Stimulated activated CD8-positive, alpha-beta memory T cell treated with anti-CD3 and anti-CD28 coated beads, Interleukin-4, amount 100 ng/mL, for 4 hours (primary cell): ENCODE measurements at regions not wholly inside any gene's neighbourhood (a gene's known extent, or its start where the extent isn't known, plus 50 kb on each side); places are given as distances from the start of the nearest gene placed in this dataset.
"Not testable (repeated sequence)": the region's sequence is repeated elsewhere in the genome, so short reads cannot be mapped to it uniquely, and the experiment has no call there.

Experiments
- DNase-seq, 2 donors: peaks; one replicate each; pipeline ENCODE4 v3.0.0-alpha.2; 2020; ENCODE audit warnings: low read depth in 2 of 2, low spot score in 1 of 2

- no peak for DNase-seq
Measured at GRCh38 chr1:98294127-98294526, 367.4 kb upstream of the SNX7 start.

- DNase-seq = no peak
Measured at GRCh38 chr1:98292994-98293393, 368.5 kb upstream of the SNX7 start.

- DNase-seq = no peak
Measured at GRCh38 chr1:98289311-98289710, 368.5 kb upstream of the DPYD start.

- DNase-seq = no peak
Measured at GRCh38 chr1:98288494-98288893, 367.7 kb upstream of the DPYD start.

- no peak for DNase-seq
Measured at GRCh38 chr1:98287626-98288025, 366.8 kb upstream of the DPYD start.

GRCh38 chr1:98286656-98287055 is 365.8 kb upstream of the DPYD start:
- no peak for DNase-seq

GRCh38 chr1:98285286-98285685 is 364.5 kb upstream of the DPYD start:
- DNase-seq = not testable (repeated sequence)

GRCh38 chr1:98280049-98280448 is 359.2 kb upstream of the DPYD start:
- no peak for DNase-seq

- DNase-seq = no peak
Measured at GRCh38 chr1:98278055-98278454, 357.2 kb upstream of the DPYD start.

- no peak for DNase-seq
Measured at GRCh38 chr1:98277118-98277517, 356.3 kb upstream of the DPYD start.

- no peak for DNase-seq
Measured at GRCh38 chr1:98276514-98276913, 355.7 kb upstream of the DPYD start.

GRCh38 chr1:98268316-98268715 is 347.5 kb upstream of the DPYD start:
- no peak for DNase-seq

GRCh38 chr1:98267423-98267822 is 346.6 kb upstream of the DPYD start:
- DNase-seq = no peak

GRCh38 chr1:98264727-98265126 is 343.9 kb upstream of the DPYD start:
- DNase-seq = no peak

- DNase-seq = no peak
Measured at GRCh38 chr1:98260839-98261238, 340.0 kb upstream of the DPYD start.

- no peak for DNase-seq
Measured at GRCh38 chr1:98260412-98260811, 339.6 kb upstream of the DPYD start.

- DNase-seq = no peak
Measured at GRCh38 chr1:98256700-98257099, 335.9 kb upstream of the DPYD start.

- DNase-seq = no peak
Measured at GRCh38 chr1:98253145-98253544, 332.3 kb upstream of the DPYD start.

GRCh38 chr1:98251497-98251896 is 330.7 kb upstream of the DPYD start:
- DNase-seq = no peak

GRCh38 chr1:98232678-98233077 is 311.8 kb upstream of the DPYD start:
- no peak for DNase-seq

- no peak for DNase-seq
Measured at GRCh38 chr1:98222706-98223105, 301.9 kb upstream of the DPYD start.

- DNase-seq = no peak
Measured at GRCh38 chr1:98221923-98222322, 301.1 kb upstream of the DPYD start.

GRCh38 chr1:98217601-98218000 is 296.8 kb upstream of the DPYD start:
- DNase-seq = no peak

- no peak for DNase-seq
Measured at GRCh38 chr1:98216304-98216703, 295.5 kb upstream of the DPYD start.
